Kidney (tissue), 13 donors: ENCODE measurements at regions not wholly inside any gene's neighbourhood (a gene's known extent, or its start where the extent isn't known, plus 50 kb on each side); places are given as distances from the start of the nearest gene placed in this dataset.

Source experiments
- DNase-seq, 5 donors: peaks; one replicate each; pipeline ENCODE4 v3.0.0-alpha.2; 2013 to 2020
- FAIRE-seq: peaks from 2 replicates; lab custom pipeline; 2012; peaks lifted over from hg19 to GRCh38; lab: Jason Lieb, UNC
- H3K27ac ChIP-seq, 2 donors: one replicate each; pipeline ENCODE4 v1.7.0; 2013; ENCODE audit warnings: low read depth in 2 of 2, low read length in 2 of 2, inconsistent platforms in 1 of 2
- H3K27me3 ChIP-seq: one replicate; pipeline ENCODE4 v1.7.1; 2013; ENCODE audit warnings: low read length, inconsistent platforms; ENCODE audit not compliant: control insufficient read depth, insufficient read depth
- H3K36me3 ChIP-seq, 3 donors: one replicate each; pipeline versions ENCODE4 v1.7.0 to v1.7.1; 2013; ENCODE audit warnings: low read length in 3 of 3, control low read depth in 1 of 3, inconsistent platforms in 1 of 3; ENCODE audit not compliant: insufficient read depth in 3 of 3, control insufficient read depth in 2 of 3
- H3K4me1 ChIP-seq, 3 donors: one replicate each; pipeline versions ENCODE4 v1.7.0 to v1.7.1; 2013; ENCODE audit warnings: low read length in 3 of 3, inconsistent platforms in 1 of 3, low read depth in 1 of 3; ENCODE audit not compliant: control insufficient read depth in 2 of 3, insufficient read depth in 2 of 3
- H3K4me3 ChIP-seq, 3 donors: one replicate each; pipeline versions ENCODE4 v1.7.0 to v1.8.1; 2013; ENCODE audit warnings: low read length in 3 of 3, control low read depth in 1 of 3, inconsistent platforms in 1 of 3
- H3K9ac ChIP-seq, 3 donors: one replicate each; pipeline versions ENCODE4 v1.7.0 to v1.7.1; 2013; ENCODE audit warnings: low read length in 3 of 3, control low read depth in 1 of 3, inconsistent platforms in 1 of 3
- H3K9me3 ChIP-seq, 3 donors: one replicate each; pipeline versions ENCODE4 v1.7.0 to v1.7.1; 2013; ENCODE audit warnings: low read length in 3 of 3, control low read depth in 1 of 3, inconsistent platforms in 1 of 3; ENCODE audit not compliant: control insufficient read depth in 2 of 3, insufficient read depth in 1 of 3
- CTCF ChIP-seq: IDR thresholded peaks from 3 replicates; pipeline ENCODE4 v1.5.1; 2012; ENCODE audit warnings: mild to moderate bottlenecking, moderate library complexity, borderline replicate concordance; ENCODE audit not compliant: insufficient read depth; ENCODE audit errors: extremely low read depth
- intact Hi-C: fragments of 100-400 bp; cut with DNase I; formaldehyde crosslinking; loops from one replicate; pipeline ENCODE4 v1.11.1; 2022
- donor health status: control.
- donor health status: control.
- donor health status: control.
- donor health status: control.
- donor health status: control.
- donor health status: DM: yes; HTN: yes; CAD: no.
- donor health status: Normal renal cell carcinoma (clear cell type).

DNA sequence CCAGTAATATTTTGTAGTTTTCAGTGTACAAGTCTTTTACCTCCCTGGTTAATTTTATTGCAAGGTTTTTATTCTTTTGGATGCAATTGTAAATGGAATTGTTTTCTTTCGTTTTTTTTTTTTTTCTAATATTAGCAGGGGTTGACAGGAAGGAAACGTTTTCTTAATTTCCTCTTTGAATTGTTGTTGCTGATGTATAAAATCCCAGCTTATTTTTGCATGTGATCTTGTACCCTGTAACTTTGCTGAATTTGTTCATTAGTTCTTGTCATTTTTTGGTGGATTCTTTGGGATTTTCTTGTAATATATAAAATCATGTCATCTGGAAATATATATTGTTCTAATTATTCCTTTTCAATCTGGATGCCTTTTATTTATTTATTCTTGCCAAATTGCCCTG is 65.0 kb upstream of the ANKH start:
- no peak for FAIRE-seq
- Histone ChIP-seq H3K9ac (no peak overlapping the region), H3K9me3 (no peaks in the 10 kb centered on the region), H3K27ac (no peak overlapping the region), H3K4me1 (no peaks in the 10 kb centered on the region), H3K27me3 (no peaks in the 10 kb centered on the region), H3K36me3 (no peaks in the 10 kb centered on the region), H3K4me3 (no peak overlapping the region)
- DNase-seq: no peak
- intact Hi-C loops: no loop called here
- TF ChIP-seq CTCF: no peak

- no peaks in the 10 kb centered on the region for H3K9me3 ChIP-seq
- no peaks in the 10 kb centered on the region for H3K4me1 ChIP-seq
- intact Hi-C loops: no loop called here
- no peak for TF ChIP-seq CTCF
- no peaks in the 10 kb centered on the region for H3K36me3 ChIP-seq
- no peak overlapping the region for H3K4me3 ChIP-seq
- H3K27me3 ChIP-seq: no peaks in the 10 kb centered on the region
- DNase-seq: no peak
- H3K27ac ChIP-seq: no peak overlapping the region
- FAIRE-seq: no peak
- H3K9ac ChIP-seq: no peak overlapping the region
These were observed 63.8 kb upstream of the ANKH start for GRCh38 chr5:14935341-14935740.

DNA sequence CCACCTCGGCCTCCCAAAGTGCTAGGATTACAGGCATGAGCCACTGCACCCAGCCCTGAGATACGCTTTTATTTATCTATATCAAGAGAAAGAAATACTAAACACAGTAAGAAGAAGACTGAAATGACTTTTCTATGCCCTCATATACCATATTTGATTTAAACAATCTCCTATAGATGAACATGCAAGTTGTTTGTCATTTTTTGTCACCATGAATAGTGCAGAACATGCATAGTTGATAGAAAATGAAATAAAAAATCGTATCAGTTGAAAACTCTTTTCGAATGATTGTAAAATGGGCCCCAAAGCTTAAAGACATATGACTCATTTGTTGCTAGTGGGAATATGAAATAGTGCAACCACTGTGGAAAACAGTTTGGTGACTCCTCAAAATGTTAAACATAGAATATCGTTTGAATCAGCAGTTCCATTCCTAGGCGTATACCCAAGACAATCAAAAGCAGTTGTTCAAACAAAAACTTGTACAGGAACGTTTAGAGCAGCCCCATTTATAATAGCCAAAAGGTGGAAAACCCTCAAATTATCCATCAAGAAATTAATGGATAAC is 61.4 kb upstream of the ANKH start:
- Histone ChIP-seq H3K9ac (no peak overlapping the region), H3K4me1 (no peaks in the 10 kb centered on the region), H3K4me3 (no peak overlapping the region), H3K27ac (no peak overlapping the region), H3K27me3 (no peaks in the 10 kb centered on the region), H3K36me3 (no peaks in the 10 kb centered on the region), H3K9me3 (no peaks in the 10 kb centered on the region)
- DNase-seq (no peak), FAIRE-seq (no peak)
- TF ChIP-seq CTCF: no peak
- intact Hi-C loops: no loop called here

DNA sequence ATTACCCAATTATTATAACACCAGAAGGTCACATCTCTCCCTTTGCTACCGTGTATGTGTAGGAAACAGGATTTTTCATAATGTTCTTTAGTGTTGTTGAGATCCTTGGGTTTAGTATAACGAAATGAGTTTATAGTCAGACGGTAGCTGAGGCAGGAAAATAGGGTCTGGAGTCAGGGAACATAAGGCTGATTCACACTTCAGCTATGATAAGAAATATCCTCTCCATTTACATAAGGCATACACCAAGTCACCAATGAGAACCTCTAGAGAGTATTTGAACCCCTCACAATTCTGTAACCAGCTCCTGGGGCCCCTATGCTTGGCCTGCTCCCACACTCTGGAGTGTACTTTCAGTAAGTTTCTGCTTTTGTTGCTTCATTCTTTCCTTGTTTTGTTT is 58.9 kb upstream of the ANKH start:
- Histone ChIP-seq H3K27ac (no peak overlapping the region), H3K4me3 (no peak overlapping the region), H3K4me1 (no peaks in the 10 kb centered on the region), H3K9me3 (no peaks in the 10 kb centered on the region), H3K27me3 (no peaks in the 10 kb centered on the region), H3K36me3 (no peaks in the 10 kb centered on the region), H3K9ac (no peak overlapping the region)
- FAIRE-seq (no peak), DNase-seq (no peak)
- TF ChIP-seq CTCF: no peak
- intact Hi-C loops: no loop called here
